ENCODE measurements at regions not wholly inside any gene's neighbourhood (a gene's known extent, or its start where the extent isn't known, plus 50 kb on each side); places are given as distances from the start of the nearest gene placed in this dataset.
A peak's percentile ranks its signal among the peaks of the same experiment; 100 is the strongest.

DNA sequence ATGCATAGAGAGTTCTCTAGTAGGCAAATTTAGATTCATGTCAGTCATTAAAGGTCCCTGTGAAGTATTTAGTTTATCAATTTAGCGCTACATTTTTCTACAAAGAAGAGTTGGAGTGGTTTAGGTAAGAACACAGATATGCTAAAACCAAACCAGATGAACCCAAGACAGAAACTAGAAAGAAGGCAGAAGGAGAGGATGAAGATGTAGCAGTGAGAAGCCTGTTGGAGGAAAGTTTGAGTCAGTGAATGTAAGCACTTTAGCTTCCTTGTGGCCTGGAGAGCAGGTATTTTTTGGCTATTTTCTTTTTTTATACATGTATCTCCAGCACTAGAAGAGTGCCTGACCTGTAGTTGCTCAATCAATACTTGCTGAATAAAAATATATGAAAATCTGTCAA lies 223.7 kb downstream of the KCNRG start:
- Histone ChIP-seq H3K4me1 (replicated peaks) (no peaks in the 10 kb centered on the region), H3K27ac (no peak overlapping the region), H3K9me3 (no peaks in the 10 kb centered on the region), H3K36me3 (no peaks in the 10 kb centered on the region), H3K27me3 (replicated peaks; ENCODE audit: insufficient read depth) (no peaks in the 10 kb centered on the region), H3K4me3 (no peak overlapping the region)
- DNase-seq (ENCODE audit: low spot score): no peak
- intact Hi-C loops (cut with DNase I): no loop called here
- WGBS: 91% methylated on average over 1 of the region's 1 CpG
- no peak for TF ChIP-seq POLR2AphosphoS5 (IDR thresholded peaks at IDR 0.05)
- TF ChIP-seq POLR2A (IDR thresholded peaks at IDR 0.05): no peak
- no peak for TF ChIP-seq CTCF (IDR thresholded peaks at IDR 0.05)

DNA sequence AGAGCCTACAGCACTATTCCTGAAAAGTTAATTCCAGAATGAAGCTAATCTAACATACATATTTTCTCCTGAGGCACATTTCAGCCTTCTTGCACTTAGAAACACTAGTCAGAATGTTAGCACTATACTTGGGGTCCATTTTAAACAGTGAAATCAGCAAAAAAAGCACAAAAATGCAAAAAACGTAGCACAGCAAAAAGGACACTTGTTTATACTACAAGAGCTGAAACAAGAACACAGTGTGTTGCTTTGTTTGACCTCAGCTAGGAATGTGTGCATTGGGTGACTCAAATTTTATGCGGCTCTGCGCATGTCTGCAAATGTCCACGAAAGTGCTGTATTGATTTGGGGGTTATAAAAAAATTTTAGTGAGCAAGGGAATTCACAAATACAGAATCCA lies 226.2 kb downstream of the KCNRG start:
- no peaks in the 10 kb centered on the region for H3K27me3 ChIP-seq (replicated peaks; ENCODE audit: insufficient read depth)
- 62% methylated on average over 4 of the region's 4 CpGs for WGBS
- intact Hi-C loops (cut with DNase I): no loop called here
- H3K27ac ChIP-seq: no peak overlapping the region
- H3K4me3 ChIP-seq: no peak overlapping the region
- H3K4me1 ChIP-seq (replicated peaks): no peaks in the 10 kb centered on the region
- TF ChIP-seq CTCF (IDR thresholded peaks at IDR 0.05) (no peak), POLR2AphosphoS5 (IDR thresholded peaks at IDR 0.05) (no peak), POLR2A (IDR thresholded peaks at IDR 0.05) (no peak)
- DNase-seq (ENCODE audit: low spot score): no peak
- no peaks in the 10 kb centered on the region for H3K9me3 ChIP-seq
- no peaks in the 10 kb centered on the region for H3K36me3 ChIP-seq

DNA sequence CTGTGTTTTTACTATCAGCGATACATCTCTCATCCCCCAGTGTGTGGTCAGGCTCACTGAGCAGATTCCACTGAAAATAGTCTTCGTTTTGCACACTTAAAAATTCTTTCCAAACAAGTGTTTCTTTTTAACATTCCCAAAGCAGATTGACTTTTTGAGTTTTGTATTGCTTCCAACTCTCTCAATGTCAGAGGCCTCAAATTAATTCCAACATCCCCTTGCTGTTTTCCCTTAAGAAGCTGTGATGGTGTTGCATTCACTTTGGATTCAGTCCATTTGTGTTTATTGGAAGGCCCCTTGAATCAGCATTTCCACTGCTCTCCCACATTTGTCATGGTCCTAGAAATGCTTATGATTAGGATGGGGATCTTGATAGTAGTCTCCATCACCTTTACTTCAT lies 228.7 kb downstream of the KCNRG start:
- Histone ChIP-seq H3K36me3 (no peaks in the 10 kb centered on the region), H3K9me3 (no peaks in the 10 kb centered on the region), H3K27me3 (replicated peaks; ENCODE audit: insufficient read depth) (no peaks in the 10 kb centered on the region), H3K27ac (no peak overlapping the region), H3K4me3 (no peak overlapping the region), H3K4me1 (replicated peaks) (no peaks in the 10 kb centered on the region)
- intact Hi-C loops (cut with DNase I): no loop called here
- TF ChIP-seq POLR2AphosphoS5 (IDR thresholded peaks at IDR 0.05): no peak
- TF ChIP-seq CTCF (IDR thresholded peaks at IDR 0.05): no peak
- TF ChIP-seq POLR2A (IDR thresholded peaks at IDR 0.05): no peak
- 83% methylated on average over 2 of the region's 2 CpGs for WGBS
- no peak for DNase-seq (ENCODE audit: low spot score)

- WGBS: 72% methylated on average over 6 of the region's 6 CpGs
- no peak for TF ChIP-seq CTCF (IDR thresholded peaks at IDR 0.05)
- TF ChIP-seq POLR2A (IDR thresholded peaks at IDR 0.05): no peak
- no peak for TF ChIP-seq POLR2AphosphoS5 (IDR thresholded peaks at IDR 0.05)
- no peak for DNase-seq (ENCODE audit: low spot score)
- H3K27me3 ChIP-seq (replicated peaks; ENCODE audit: insufficient read depth): no peaks in the 10 kb centered on the region
- no peak overlapping the region for H3K27ac ChIP-seq
- no peaks in the 10 kb centered on the region for H3K9me3 ChIP-seq
- no peaks in the 10 kb centered on the region for H3K4me1 ChIP-seq (replicated peaks)
- no peak overlapping the region for H3K4me3 ChIP-seq
- intact Hi-C loops (cut with DNase I): no loop called here
- no peaks in the 10 kb centered on the region for H3K36me3 ChIP-seq
Measured at GRCh38 chr13:50244355-50244712, 229.1 kb downstream of the KCNRG start.

DNA sequence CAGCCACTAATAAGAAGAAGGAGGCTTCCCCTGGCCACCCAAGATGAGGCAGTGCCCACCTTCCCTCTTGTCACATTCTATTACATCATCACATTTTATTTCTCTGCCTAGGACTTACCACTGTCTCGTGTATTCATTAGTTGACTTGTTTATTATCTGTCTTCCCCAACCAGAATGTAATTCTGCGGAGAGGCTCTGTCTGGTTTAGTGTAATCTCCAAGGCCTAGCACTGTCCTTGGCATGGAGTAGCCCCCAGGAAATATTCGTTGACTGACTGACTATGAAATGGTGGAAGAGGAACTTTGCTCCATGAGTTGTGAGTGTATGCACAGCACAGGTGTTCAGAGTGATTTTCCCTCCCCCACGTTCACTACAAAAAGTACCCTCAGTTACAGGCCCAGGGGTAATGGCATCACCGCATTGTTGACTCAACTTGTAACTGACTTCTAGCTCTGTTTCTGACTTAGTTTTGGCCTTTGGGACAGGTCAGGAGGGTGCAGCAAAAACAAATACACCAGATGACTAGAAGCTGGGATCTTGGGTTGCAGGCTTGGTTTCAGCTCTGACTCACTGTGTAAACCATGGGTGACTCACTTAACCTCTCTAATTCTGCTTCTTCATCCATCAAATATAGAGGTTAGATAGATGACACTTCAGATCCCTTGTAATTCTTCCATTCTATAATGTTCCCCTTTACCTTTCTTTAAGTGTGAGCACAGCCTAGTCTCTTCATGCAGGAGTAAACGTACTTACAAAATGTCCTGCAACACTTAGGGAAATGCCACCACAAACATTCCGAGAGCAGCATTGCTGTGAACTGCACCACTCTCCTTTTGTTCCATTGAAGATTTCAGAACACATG lies 229.7 kb downstream of the KCNRG start:
- intact Hi-C loops (cut with DNase I): no loop called here
- Histone ChIP-seq H3K36me3 (no peaks in the 10 kb centered on the region), H3K27me3 (replicated peaks; ENCODE audit: insufficient read depth) (no peaks in the 10 kb centered on the region), H3K9me3 (no peaks in the 10 kb centered on the region), H3K27ac (no peak overlapping the region), H3K4me3 (no peak overlapping the region), H3K4me1 (replicated peaks) (no peaks in the 10 kb centered on the region)
- DNase-seq (ENCODE audit: low spot score): no peak
- 71% methylated on average over 7 of the region's 7 CpGs for WGBS
- TF ChIP-seq POLR2AphosphoS5 (IDR thresholded peaks at IDR 0.05): peak; percentile 25
- no peak for TF ChIP-seq POLR2A (IDR thresholded peaks at IDR 0.05)

All from prostate gland (tissue), 2 donors.